ENCODE measurements at regions not wholly inside any gene's neighbourhood (a gene's known extent, or its start where the extent isn't known, plus 50 kb on each side); places are given as distances from the start of the nearest gene placed in this dataset.
"Not testable (repeated sequence)": the region's sequence is repeated elsewhere in the genome, so short reads cannot be mapped to it uniquely, and the experiment has no call there.

DNA sequence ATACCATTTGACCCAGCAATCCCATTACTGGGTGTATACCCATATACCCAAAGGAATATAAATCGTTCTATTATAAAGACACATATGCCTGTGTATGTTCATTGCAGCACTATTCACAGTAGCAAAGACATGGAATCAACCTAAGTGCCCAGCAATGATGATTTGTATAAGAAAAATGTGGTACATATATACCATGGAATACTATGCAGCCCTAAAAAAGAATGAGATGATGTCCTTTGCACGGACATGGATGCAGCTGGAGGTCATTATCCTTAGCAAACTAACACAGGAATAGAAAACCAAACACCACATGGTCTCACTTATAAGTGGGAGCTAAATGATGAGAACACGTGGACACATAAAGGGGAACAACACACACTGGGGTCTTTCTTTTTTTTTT is 155.0 kb upstream of the CPHXL start:
- not testable (repeated sequence) for H4K20me1 ChIP-seq (ENCODE audit: insufficient read depth, low read depth, low read length); H3K36me3 ChIP-seq (ENCODE audit: insufficient read depth, low read length); H3K9me2 ChIP-seq (replicated peaks; ENCODE audit: insufficient read depth, low read length); H3K79me2 ChIP-seq (ENCODE audit: low read length); H3K4me3 ChIP-seq (ENCODE audit: low read length); H3K9me3 ChIP-seq (ENCODE audit: low read length); H3K4me1 ChIP-seq (ENCODE audit: low read length); H3K4me2 ChIP-seq (ENCODE audit: low read depth, low read length, poor library complexity, severe bottlenecking); H3K9ac ChIP-seq (ENCODE audit: low read length); H3K27ac ChIP-seq (ENCODE audit: low read length); H2AFZ ChIP-seq (ENCODE audit: low read length); H3K27me3 ChIP-seq (ENCODE audit: low read length); DNase-seq

DNA sequence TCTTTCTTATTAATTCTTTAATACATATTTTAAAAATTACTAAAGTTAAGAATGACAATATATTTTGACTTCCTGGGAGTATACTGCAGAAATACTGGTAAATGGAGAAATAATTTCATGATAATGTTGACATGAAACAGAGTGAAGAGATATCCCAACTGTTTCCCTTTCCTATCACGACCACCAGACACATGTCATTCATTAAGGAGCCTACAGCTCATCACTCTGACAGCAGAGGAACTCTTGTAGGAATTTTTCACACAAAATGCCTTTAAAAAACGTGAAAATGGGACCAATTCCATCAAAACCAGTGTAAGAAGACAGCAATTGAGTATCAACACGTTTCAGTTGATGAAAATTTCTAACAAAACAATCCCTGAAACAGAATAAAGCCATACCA is 172.9 kb upstream of the CPHXL start:
- H2AFZ ChIP-seq (ENCODE audit: low read length) = no peak overlapping the region
- H3K4me2 ChIP-seq (ENCODE audit: low read depth, low read length, poor library complexity, severe bottlenecking) = no peak overlapping the region
- H3K36me3 ChIP-seq (ENCODE audit: insufficient read depth, low read length) = no peaks in the 10 kb centered on the region
- no peaks in the 10 kb centered on the region for H3K79me2 ChIP-seq (ENCODE audit: low read length)
- no peak for DNase-seq
- H3K9me3 ChIP-seq (ENCODE audit: low read length) = no peaks in the 10 kb centered on the region
- no peak overlapping the region for H3K27ac ChIP-seq (ENCODE audit: low read length)
- H3K9ac ChIP-seq (ENCODE audit: low read length) = no peak overlapping the region
- no peaks in the 10 kb centered on the region for H3K4me1 ChIP-seq (ENCODE audit: low read length)
- no peaks in the 10 kb centered on the region for H3K9me2 ChIP-seq (replicated peaks; ENCODE audit: insufficient read depth, low read length)
- no peaks in the 10 kb centered on the region for H4K20me1 ChIP-seq (ENCODE audit: insufficient read depth, low read depth, low read length)
- H3K4me3 ChIP-seq (ENCODE audit: low read length) = no peak overlapping the region
- no peaks in the 10 kb centered on the region for H3K27me3 ChIP-seq (ENCODE audit: low read length)

DNA sequence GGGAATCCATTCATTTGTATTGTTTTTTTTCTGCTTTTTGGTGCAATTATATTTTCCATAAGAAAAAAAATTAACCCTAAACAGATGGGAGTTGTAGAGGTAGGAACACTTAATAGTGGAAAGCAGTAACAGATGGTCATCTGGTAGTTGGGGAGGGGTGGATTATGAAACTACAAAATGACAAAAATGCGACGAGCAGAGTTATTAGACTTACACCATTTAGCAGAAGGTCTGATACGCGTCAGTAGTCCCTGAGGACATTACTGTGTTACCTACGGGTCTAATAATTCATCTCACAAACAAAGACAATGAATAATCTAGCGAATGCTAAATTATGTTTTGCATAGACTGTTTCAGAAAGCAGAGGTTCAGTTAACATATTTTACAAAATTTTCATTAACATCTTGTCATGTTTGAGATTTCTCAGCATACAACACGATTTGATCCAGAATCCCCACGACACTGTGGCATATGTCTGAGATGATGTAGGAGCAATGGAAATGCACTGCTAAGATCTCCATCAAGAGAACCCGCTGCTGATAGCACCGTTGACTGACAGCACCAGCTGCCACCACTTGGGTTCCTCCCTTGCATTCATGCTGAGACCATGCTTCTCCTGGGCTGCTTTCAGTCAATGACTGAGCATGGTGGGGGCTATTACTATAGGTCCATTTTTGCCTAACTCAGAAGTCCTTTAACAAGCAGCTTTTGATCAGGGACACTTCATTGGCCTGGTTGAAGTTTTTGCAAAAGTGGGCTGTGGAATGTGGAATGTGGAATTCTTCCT is 182.2 kb upstream of the CPHXL start:
- H3K27me3 ChIP-seq (ENCODE audit: low read length) = no peaks in the 10 kb centered on the region
- no peak overlapping the region for H2AFZ ChIP-seq (ENCODE audit: low read length)
- no peaks in the 10 kb centered on the region for H3K79me2 ChIP-seq (ENCODE audit: low read length)
- H3K27ac ChIP-seq (ENCODE audit: low read length) = no peak overlapping the region
- no peaks in the 10 kb centered on the region for H3K36me3 ChIP-seq (ENCODE audit: insufficient read depth, low read length)
- H3K9me2 ChIP-seq (replicated peaks; ENCODE audit: insufficient read depth, low read length) = no peaks in the 10 kb centered on the region
- no peaks in the 10 kb centered on the region for H4K20me1 ChIP-seq (ENCODE audit: insufficient read depth, low read depth, low read length)
- H3K4me1 ChIP-seq (ENCODE audit: low read length) = no peaks in the 10 kb centered on the region
- DNase-seq = no peak
- no peaks in the 10 kb centered on the region for H3K9me3 ChIP-seq (ENCODE audit: low read length)
- no peak overlapping the region for H3K9ac ChIP-seq (ENCODE audit: low read length)
- H3K4me3 ChIP-seq (ENCODE audit: low read length) = no peak overlapping the region
- H3K4me2 ChIP-seq (ENCODE audit: low read depth, low read length, poor library complexity, severe bottlenecking) = no peak overlapping the region

DNA sequence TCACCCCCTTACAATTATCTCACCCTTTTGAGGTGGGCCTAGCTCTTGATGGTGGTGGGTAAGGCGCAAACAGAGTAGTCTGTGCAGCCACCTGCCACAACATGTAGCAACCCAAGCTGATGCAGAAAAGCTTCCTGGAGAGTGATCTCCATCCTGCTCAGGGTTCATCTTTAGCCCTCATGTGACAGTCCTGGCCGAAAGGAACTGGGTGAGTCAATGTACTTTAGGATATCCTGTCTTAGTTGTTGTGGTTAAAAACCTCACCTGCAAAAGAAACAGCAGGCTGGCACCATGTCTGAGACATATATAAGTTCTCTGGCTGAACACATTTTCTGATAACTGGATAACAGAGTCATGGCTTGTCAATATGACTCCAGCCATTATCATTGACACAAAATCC is 183.5 kb upstream of the CPHXL start:
- Histone ChIP-seq H4K20me1 (ENCODE audit: insufficient read depth, low read depth, low read length) (no peaks in the 10 kb centered on the region), H3K9ac (ENCODE audit: low read length) (no peak overlapping the region), H3K27ac (ENCODE audit: low read length) (no peak overlapping the region), H2AFZ (ENCODE audit: low read length) (no peak overlapping the region), H3K79me2 (ENCODE audit: low read length) (no peaks in the 10 kb centered on the region), H3K27me3 (ENCODE audit: low read length) (no peaks in the 10 kb centered on the region), H3K4me1 (ENCODE audit: low read length) (no peaks in the 10 kb centered on the region), H3K36me3 (ENCODE audit: insufficient read depth, low read length) (no peaks in the 10 kb centered on the region), H3K4me3 (ENCODE audit: low read length) (no peak overlapping the region), H3K4me2 (ENCODE audit: low read depth, low read length, poor library complexity, severe bottlenecking) (no peak overlapping the region), H3K9me3 (ENCODE audit: low read length) (no peaks in the 10 kb centered on the region), H3K9me2 (replicated peaks; ENCODE audit: insufficient read depth, low read length) (no peaks in the 10 kb centered on the region)
- no peak for DNase-seq

DNA sequence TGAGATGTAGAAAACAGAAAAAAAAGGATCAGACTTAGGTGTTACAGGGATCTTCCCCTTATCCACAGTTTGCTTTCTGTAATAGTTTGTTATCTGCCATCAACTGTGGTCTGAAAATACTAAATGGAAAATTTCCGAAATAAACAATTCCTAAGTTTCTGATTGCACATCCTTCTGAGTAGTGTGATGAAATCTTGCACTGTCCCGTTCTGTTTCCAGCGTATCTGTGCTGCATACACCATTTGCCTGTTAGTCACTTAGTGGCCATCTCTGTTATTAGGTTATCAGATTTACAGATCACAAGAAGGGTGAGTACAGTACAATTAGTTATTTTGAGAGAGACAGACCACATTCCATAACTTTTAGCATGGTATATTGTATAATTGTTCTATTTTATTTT is 185.6 kb upstream of the CPHXL start:
- H3K4me1 ChIP-seq (ENCODE audit: low read length) = no peaks in the 10 kb centered on the region
- no peaks in the 10 kb centered on the region for H3K79me2 ChIP-seq (ENCODE audit: low read length)
- H3K27me3 ChIP-seq (ENCODE audit: low read length) = no peaks in the 10 kb centered on the region
- no peak overlapping the region for H3K27ac ChIP-seq (ENCODE audit: low read length)
- H3K9me3 ChIP-seq (ENCODE audit: low read length) = no peaks in the 10 kb centered on the region
- no peak overlapping the region for H3K4me3 ChIP-seq (ENCODE audit: low read length)
- no peaks in the 10 kb centered on the region for H3K9me2 ChIP-seq (replicated peaks; ENCODE audit: insufficient read depth, low read length)
- H3K9ac ChIP-seq (ENCODE audit: low read length) = no peak overlapping the region
- no peak for DNase-seq
- no peaks in the 10 kb centered on the region for H3K36me3 ChIP-seq (ENCODE audit: insufficient read depth, low read length)
- H3K4me2 ChIP-seq (ENCODE audit: low read depth, low read length, poor library complexity, severe bottlenecking) = no peak overlapping the region
- H4K20me1 ChIP-seq (ENCODE audit: insufficient read depth, low read depth, low read length) = no peaks in the 10 kb centered on the region
- H2AFZ ChIP-seq (ENCODE audit: low read length) = no peak overlapping the region

DNA sequence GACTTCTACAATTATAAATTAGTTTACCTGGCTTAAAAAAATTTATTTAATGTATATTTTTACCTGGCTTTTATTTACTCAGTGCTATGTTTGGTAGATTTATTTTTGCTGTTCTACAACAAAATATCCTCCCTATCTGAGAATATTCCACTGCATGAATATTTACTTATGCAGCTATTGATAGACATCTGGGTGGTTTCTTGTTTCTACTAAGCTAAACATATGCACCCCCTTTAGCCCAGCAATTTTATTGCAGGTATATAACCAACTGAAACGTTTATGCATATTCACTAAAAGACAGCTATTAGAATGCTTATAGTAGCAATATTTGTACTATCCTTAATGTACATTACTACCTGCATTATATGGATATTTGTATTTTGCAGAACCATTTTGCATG is 187.7 kb upstream of the CPHXL start:
- Histone ChIP-seq H4K20me1 (ENCODE audit: insufficient read depth, low read depth, low read length) (no peaks in the 10 kb centered on the region), H3K27ac (ENCODE audit: low read length) (no peak overlapping the region)

DNA sequence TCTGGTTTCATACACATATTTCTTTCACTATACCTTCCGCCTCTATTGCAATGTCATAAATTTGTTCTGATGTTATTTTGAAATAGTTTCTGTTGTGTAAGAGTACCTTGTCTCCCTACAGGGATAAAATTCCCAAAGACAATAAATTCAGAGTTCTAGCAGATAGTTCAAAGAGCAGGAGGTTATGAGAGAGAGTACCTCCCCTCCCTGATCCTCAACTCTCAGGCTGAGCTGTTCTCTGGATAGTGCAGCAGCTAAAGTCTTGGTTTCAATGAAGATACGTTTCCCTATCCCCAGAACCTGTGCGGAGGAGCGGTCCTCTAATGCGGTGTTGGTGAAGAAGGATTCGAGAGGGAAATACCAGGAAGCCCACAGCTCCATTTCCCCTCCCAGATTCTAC is 190.2 kb upstream of the CPHXL start:
- Histone ChIP-seq H3K4me2 (ENCODE audit: low read depth, low read length, poor library complexity, severe bottlenecking) (no peak overlapping the region), H4K20me1 (ENCODE audit: insufficient read depth, low read depth, low read length) (no peaks in the 10 kb centered on the region), H3K27me3 (ENCODE audit: low read length) (no peaks in the 10 kb centered on the region), H3K9me3 (ENCODE audit: low read length) (no peaks in the 10 kb centered on the region), H3K4me1 (ENCODE audit: low read length) (no peaks in the 10 kb centered on the region), H2AFZ (ENCODE audit: low read length) (no peak overlapping the region), H3K36me3 (ENCODE audit: insufficient read depth, low read length) (no peaks in the 10 kb centered on the region), H3K79me2 (ENCODE audit: low read length) (no peaks in the 10 kb centered on the region), H3K4me3 (ENCODE audit: low read length) (no peak overlapping the region), H3K27ac (ENCODE audit: low read length) (no peak overlapping the region), H3K9ac (ENCODE audit: low read length) (no peak overlapping the region), H3K9me2 (replicated peaks; ENCODE audit: insufficient read depth, low read length) (no peaks in the 10 kb centered on the region)
- no peak for DNase-seq

More for the DNA sequence above, 187.7 kb upstream of the CPHXL start:
- H3K4me1 ChIP-seq (ENCODE audit: low read length) = no peaks in the 10 kb centered on the region
- no peak overlapping the region for H2AFZ ChIP-seq (ENCODE audit: low read length)
- no peaks in the 10 kb centered on the region for H3K27me3 ChIP-seq (ENCODE audit: low read length)
- H3K4me2 ChIP-seq (ENCODE audit: low read depth, low read length, poor library complexity, severe bottlenecking) = no peak overlapping the region
- no peaks in the 10 kb centered on the region for H3K9me3 ChIP-seq (ENCODE audit: low read length)
- DNase-seq = no peak
- no peak overlapping the region for H3K4me3 ChIP-seq (ENCODE audit: low read length)
- H3K79me2 ChIP-seq (ENCODE audit: low read length) = no peaks in the 10 kb centered on the region
- no peaks in the 10 kb centered on the region for H3K9me2 ChIP-seq (replicated peaks; ENCODE audit: insufficient read depth, low read length)
- no peak overlapping the region for H3K9ac ChIP-seq (ENCODE audit: low read length)
- no peaks in the 10 kb centered on the region for H3K36me3 ChIP-seq (ENCODE audit: insufficient read depth, low read length)

DNA sequence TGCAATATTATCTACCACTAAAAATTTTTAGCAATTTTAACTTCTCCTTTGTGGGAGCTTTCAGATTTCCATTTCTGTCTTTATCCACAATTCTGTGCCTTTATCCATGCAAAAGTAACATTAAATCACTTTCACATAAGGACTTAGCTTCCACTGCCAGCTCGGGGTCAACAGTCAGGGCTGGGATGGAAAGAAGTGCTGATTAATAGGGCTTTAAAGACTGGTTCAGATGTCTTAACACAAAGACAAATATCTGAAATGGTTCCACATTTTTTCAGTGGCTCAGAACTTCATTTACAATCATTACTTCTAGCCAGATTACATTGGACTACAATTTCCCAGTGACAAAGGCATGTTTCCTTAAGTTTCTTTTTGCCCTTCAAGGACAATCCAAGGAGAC is 191.8 kb upstream of the CPHXL start:
- H3K9me3 ChIP-seq (ENCODE audit: low read length) = no peaks in the 10 kb centered on the region
- H3K9ac ChIP-seq (ENCODE audit: low read length) = no peak overlapping the region
- no peaks in the 10 kb centered on the region for H4K20me1 ChIP-seq (ENCODE audit: insufficient read depth, low read depth, low read length)
- H3K27me3 ChIP-seq (ENCODE audit: low read length) = no peaks in the 10 kb centered on the region
- H3K79me2 ChIP-seq (ENCODE audit: low read length) = no peaks in the 10 kb centered on the region
- H3K4me1 ChIP-seq (ENCODE audit: low read length) = no peaks in the 10 kb centered on the region
- H3K4me2 ChIP-seq (ENCODE audit: low read depth, low read length, poor library complexity, severe bottlenecking) = no peak overlapping the region
- H3K27ac ChIP-seq (ENCODE audit: low read length) = no peak overlapping the region
- H3K9me2 ChIP-seq (replicated peaks; ENCODE audit: insufficient read depth, low read length) = no peaks in the 10 kb centered on the region
- no peak overlapping the region for H3K4me3 ChIP-seq (ENCODE audit: low read length)
- H2AFZ ChIP-seq (ENCODE audit: low read length) = no peak overlapping the region
- no peak for DNase-seq
- no peaks in the 10 kb centered on the region for H3K36me3 ChIP-seq (ENCODE audit: insufficient read depth, low read length)
